AG08396 (cell line): ENCODE measurements at regions not wholly inside any gene's neighbourhood (a gene's known extent, or its start where the extent isn't known, plus 50 kb on each side); places are given as distances from the start of the nearest gene placed in this dataset.
"Not testable (repeated sequence)": the region's sequence is repeated elsewhere in the genome, so short reads cannot be mapped to it uniquely, and the experiment has no call there.

Experiments used
- DNase-seq: peaks from one replicate; pipeline ENCODE4 v3.0.0; 2012; ENCODE audit warnings: low spot score, mixed read lengths

DNA sequence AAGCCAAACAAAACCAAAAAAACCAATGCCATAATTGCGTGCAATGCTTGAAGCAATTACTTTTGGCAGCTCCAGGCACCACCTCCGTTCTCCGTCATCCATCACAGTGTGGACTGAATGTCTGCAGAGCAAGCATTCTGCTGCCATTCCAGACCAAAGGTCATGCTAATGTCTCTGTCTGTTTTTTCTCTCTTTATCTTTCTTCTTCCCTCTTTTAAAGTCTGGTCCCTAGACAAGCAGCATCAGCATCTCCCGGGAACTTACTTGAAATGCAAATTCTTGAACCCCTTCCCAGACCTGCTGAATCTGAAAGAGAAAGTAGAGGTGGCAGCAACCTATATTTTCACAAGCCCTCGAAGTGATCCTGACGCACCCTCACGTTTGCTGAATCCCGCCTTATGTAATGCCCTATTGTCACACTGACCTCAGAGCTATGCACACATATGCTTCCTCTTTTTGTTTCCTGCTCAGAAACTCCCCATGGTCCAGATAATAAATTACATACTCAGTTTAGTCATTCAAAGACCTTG is 297.3 kb upstream of the PROK2 start:
- DNase-seq, result no peak

DNA sequence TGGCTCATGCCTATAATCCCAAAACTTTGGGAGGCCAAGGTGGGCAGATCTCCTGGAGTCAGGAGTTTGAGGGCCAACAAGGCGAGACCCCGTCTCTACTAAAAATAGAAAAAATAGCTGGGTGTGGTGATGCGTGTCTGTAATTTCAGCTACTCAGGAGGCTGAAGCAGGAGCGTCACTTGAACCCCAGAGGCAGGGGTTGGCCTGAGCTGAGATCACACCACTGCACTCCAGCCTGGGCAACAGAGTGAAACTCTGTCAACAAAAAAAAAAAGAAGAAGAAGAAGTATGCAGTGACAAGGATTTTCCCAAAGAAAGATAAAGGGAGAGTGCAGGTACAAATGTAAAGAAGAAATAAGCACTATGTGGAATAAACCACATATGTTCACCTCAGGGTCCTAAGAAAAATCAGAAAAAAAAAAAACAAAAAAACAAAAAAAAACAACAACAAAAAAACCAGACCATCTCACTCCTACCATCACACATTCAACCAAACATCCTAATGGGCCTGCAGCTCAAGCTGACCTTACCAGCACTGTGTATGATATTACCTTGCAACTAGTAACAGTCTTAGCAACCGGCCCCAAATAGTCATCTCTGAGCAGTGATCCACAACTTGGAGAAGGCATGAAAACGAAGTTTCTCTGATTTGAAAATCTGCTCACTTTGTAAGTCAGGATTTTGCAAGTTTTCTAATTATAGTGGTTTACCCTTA is 296.7 kb upstream of the PROK2 start:
- DNase-seq, result no peak

DNA sequence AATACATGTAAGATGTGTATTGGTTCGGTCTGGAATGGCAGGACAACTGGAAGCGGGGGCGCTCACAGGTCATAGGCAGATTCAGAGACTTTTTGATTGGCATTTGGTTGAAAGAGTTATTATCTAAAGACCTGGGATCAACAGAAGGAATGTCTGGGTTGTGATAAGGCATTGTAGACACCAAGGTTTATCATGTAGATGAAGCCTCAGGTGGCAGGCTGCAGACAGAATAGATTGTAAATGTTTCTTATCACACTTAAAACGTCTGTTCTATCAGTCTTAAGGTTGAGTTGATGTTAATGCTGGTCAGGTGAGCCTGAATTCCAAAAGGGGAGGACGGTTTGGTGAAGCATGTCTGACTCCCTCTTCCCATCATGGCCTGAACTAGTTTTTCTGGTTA is 295.9 kb upstream of the PROK2 start:
- no peak for DNase-seq

DNA sequence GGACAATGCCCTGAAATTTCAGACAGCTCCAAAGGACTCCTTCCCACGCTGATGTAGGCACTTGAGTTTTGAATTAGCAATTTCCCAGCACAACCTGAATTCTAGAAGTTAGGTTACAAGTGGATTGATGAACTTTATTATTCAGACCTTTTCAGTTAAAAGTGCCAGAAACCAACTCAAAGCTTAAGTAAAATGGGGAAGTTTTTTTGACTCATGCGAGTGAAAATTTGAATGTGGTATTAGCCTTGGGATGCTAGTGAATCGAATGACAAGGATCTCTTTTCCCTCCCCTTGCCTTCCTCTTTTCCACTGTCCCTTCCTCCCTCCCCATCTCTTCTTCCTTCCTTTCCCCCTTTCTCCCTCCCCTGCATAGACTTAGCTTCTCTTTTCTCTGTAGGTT is 295.1 kb upstream of the PROK2 start:
- DNase-seq, result no peak

DNA sequence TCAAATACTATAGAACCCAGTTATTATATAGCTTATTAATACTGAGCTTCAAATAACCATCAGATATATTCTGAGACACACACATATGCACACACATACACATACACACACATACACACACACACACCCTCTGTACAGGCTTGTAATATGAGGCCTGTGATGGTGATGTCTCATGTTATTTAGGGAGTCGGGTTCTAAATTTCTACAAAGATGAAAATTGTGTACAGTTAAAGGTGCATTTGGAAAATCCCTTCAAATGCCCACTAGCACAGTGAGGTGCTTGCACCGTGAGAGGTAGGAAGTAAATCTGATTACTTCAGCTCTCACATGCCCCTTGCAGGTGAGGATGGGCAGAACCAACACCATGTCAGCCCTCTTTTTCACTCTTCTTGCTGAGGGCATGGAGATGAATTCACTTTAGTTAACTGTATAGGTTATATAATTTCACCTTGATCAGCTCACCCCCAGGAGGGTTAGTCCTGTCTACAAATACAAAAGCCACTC is 294.5 kb upstream of the PROK2 start:
- no peak for DNase-seq

DNA sequence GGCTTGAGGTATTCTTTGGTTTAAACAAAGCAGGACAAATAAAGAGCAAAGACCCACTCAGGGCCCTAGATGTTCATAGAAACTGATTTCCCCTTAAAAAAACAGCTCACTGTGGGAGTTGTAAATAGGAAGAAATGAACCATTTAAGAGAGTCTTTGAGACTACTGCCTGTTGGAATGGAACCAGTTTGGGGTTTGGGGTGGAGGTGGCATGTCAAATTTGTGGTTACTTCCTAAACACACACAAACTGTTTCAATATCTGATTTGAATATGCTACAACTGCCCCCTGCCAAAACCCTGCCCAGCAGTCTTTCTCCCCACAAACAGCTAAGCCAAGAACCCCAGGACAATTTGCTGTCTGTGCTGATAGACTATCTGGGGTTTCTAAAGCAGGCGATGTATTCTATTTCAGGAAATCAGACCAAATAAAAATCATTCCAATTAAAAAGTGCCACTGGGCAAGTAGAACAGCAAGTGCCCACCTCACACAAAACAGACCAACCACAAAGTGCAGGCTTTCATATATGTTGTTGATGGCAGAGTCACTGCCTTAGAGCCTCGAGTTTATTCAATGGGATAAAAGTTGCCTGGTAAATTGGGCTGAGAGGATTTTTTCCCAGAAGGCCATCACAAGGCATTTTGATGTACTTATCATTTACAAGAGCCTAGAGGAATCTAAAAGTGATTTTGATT is 293.9 kb upstream of the PROK2 start:
- DNase-seq, result no peak

DNA sequence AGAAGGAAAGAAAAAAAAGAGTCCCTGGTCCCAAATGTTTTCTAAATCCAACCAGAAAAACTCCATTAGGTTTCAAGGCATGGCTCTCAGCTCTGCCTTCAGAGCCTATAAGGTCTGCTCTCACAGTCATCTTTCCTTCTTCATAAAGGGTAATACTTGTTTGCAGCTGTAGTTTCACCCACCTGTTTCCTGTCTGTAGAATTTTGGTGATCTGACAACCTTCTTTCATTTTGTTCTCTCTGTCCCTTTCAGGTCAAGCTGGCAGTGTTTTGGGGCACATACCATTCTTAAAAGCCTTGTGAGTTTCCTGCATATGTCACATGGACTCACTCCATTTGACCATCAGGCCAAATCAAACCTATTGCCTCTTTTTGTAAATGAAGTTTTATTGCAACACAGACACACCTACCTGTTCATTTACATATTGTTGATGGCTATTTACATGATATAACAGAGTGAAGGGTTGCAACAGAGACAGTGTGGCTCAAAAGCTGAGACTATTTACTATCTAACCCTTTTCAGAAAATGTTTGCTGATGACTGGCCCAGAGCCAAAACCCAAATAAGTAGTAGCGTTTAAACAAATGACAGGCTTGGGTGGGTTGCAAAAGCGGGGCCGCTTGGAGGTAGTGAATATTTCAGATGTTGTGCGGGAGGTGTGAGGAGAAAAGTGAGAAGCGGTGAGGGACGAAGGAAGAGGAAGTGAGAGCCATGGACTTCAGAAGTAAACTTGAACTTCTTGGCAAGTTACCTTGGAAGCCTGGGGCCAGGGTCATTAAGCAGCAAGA is 292.7 kb upstream of the PROK2 start:
- DNase-seq, result no peak

DNA sequence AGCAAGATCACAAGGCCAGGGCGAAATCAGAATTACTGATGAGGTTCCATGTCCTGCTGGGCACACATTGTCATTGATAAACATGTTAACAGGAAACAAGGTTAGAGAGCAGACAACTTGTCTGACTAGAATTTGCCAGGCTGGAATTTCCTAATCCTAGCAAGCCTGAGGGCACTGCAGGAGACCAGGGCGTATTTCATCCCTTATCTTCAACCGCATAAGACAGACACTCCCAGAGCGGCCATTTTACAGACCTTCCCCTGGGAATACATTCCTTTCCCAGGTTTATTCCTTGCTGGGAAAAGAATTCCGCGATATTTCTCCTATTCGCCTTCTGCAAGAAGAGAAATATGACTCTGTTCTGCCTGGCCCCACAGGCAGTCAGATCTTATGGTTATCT is 290.9 kb upstream of the PROK2 start:
- DNase-seq, result not testable (repeated sequence)

DNA sequence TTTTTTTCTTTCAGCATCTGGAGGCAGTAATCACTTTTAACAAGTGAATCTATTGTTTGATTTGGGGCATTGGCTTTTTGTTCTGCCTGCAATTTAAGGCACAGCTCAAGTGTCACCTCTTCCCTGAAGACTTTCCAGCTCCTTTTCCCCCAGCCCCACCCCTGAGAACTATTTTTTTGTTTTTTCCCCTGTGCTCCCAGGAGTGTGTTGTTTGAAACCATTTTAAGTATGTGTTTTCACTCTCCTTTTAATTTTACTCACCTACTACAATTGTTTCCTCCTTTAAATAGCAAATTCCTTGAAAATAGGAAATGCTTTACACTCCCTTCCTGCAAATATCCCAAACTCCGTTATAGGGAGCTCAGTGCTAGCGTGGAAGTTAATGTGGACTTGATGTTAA is 286.7 kb upstream of the PROK2 start:
- DNase-seq, result no peak

DNA sequence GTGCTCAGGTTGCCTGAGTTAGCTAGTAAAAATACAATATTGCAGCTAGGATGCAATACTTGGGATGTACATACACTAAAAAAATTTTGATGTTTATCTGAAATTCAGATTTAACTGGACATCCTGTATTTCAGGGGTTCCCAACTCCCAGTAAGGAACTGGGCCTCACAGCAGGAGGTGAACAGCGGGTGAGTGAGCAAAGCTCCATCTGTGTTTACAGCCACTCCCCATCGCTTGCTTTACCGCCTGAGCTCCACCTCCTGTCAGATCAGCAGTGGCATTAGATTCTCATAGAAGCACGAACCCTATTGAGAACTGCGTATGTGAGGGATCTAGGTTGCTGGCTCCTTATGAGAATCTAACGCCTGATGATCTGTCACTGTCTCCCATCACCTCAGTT is 285.1 kb upstream of the PROK2 start:
- no peak for DNase-seq

DNA sequence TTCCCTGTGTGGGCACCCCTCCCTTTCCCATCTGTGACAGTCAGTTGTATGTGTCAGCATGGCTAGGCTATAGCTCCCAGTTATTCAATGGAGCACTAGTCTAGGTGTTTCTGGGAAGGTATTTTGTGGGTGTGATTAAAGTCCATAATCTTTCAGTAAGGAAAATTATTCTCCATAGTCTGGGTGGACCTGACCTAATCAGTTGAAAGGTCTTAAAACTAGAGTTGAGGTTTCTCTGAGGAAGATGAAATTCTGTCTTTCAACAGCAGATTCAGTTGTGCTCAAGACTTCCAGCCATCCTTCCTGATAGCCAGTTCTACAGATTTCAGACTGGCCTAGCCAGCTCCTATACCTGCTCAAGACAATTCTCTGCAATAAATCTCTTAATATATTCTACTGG is 284.6 kb upstream of the PROK2 start:
- no peak for DNase-seq

DNA sequence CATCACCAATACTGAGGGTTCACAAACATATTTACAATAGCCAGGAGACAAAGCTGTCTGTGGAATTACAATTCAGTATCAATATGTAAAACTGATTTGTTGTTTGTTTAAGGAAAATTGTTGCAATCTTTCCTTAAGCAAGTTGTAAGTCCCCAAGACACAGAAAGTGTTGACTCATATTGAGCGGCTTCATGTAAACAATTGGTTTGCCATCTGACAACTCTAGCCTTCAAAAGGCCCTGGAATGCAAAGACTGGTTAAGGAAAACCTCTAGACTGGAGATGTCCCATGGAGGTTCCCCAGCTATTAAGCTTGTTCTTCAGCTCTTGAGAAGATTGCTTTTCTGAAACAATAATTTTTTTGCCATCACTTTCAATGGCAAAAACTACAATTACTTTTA is 283.7 kb upstream of the PROK2 start:
- no peak for DNase-seq

DNA sequence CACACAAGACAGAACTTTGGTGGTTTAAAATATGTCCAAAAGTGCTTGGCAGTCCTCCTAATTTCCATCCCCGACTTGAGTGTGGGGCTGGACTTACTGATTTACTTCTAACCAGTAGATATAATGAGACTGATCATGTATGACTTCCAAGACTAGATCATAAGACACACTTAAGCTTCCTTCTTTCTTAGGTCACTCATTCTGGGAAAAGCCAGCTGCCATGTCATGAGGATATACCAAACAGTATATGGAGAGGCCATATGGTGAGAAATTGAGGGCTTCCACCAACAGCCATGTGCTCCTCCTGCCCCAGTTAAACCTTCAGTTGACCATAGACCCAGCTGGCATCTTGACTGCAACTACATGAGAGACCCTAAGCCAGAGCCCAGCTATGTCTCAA is 282.8 kb upstream of the PROK2 start:
- no peak for DNase-seq

DNA sequence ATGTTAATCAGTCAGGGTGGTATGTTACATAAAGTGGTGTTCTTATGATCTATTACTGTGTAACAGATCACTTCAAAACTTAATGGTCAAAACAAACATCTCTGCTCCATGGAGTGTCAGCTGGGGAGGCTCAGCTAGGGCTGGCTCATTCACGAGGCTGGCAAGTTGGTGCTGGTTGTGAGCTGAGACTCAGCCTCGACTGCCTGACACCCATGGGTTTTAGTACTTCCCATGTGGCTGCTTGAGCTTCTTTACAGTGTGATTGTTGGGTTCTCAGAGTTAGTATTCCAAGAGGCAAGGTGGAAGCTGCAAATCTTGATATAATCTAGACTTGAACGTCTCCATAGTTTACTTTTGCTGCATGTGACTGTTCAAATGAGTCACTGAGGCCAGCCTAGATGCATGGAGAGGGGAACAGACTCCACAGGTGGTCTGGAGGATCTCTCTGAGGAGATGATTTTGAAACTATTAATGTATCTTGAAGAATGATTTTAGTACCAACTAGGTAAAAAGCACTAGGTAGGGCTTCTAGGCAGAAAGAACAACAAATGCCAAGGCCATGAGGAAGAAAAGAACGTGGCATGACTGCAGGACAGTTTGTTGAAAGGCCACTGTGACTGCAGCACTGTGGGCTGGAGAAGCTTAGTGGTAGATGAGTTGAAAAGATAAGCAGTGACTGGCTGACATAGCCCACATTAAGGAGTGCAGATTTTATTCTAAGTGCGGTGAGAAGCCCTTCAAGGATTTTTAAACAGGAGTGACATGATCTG is 281.1 kb upstream of the PROK2 start:
- no peak for DNase-seq

DNA sequence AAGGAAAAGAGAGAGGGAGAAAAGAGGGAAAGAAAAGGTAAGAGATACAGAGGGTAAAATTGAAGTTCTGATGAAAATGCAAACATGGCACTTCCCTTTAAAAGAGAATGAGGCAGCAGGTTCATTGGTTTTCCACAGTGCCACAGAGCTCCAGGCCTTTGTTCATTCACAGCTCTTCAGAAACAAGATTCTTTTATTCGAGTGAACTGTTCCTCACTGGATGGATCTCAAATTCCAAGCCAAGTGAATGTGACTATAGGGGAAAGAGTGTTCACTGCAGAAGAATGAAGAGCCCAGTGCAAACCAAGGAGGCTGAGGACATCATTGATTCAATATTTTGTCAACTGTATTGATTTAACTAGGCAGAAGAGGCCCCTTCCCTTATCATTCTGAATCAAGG is 280.3 kb upstream of the PROK2 start:
- DNase-seq, result no peak

DNA sequence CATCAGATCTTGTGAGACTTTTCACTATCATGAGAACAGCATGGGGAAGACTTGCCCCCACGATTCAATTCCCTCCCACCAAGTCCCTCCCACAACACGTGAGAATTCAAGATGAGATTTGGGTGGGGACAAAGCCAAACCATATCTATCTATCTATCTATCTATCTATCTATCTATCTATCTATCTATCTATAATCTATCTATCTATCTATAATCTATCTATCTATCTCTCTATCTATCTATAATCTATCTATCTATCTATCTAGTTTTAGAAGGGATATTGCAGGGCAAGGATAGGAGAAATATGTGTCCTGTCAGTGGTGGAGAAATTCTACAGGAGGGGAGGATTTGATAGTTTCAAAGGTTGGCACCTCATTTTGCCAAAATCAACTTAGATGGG is 279.8 kb upstream of the PROK2 start:
- not testable (repeated sequence) for DNase-seq

DNA sequence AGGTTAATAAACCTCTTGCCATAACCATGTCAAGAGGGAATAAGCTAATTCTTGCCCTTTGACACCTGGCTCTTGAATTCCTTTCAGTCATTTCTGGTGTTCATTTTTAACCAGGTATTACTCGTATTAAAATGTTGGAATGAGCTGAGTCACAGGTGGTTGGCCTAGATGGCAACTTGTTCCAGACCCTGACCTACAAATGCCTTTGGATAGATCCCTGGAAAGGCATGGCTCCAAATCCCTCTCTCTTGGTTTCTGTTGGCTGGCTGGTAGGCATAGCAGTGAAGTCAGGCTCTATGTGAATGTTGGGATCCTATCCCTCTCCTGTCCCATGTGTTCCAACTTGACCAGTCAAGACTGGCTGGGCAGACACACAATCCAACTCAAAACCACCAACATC is 277.1 kb upstream of the PROK2 start:
- no peak for DNase-seq

DNA sequence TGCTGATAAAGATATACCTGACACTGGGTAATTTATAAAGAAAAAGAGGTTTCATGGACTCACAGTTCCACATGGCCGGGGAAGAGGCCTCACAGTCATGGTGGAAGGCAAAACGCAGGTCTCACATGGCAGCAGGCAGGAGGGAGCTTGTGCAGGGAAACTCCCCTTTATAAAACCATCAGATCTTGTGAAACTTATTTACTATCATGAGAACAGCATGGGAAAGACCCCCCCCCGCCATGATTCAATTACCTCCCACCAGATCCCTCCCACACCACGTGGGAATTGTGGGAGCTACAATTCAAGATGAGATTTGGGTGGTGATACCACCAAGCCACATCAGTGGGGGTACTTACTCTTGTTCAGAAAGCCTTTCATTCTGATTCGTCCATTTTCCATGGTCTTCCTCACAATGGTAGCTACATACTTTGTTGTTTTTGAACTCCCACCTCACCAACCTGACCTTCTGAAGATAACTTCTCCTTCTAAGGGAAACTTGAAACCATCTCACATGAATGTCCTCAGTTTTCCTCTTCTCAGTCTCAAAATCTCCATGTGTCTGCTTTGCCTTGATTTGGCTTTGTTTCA is 275.6 kb upstream of the PROK2 start:
- no peak for DNase-seq

DNA sequence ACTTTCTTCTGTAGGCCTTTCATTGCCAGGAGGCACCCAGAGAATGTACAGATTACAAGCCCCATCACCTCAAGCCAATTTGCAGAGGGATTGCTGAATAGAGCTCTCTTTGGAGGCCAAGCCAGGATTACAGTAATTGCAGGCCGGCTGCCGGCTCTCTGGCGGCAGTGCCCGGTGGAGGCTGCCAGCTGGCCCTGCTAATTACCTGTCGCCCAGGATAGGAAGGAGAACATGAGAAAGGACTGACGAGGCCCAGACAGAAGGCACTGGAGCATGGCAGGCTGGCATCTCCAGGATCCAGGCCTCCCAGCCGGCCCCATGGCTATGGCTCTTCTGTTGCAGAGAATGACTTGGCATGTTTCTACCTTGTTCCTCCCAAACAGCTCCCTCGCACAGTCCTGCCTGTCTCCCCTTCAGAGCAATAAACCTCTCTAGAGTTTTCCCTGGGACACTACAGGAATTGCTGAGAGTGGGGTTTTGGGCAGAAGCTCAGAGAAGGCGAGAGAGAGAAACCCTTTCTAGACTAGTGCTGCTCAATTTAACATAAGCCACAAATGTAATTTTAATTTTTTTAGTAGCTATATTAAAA is 273.6 kb upstream of the PROK2 start:
- no peak for DNase-seq

DNA sequence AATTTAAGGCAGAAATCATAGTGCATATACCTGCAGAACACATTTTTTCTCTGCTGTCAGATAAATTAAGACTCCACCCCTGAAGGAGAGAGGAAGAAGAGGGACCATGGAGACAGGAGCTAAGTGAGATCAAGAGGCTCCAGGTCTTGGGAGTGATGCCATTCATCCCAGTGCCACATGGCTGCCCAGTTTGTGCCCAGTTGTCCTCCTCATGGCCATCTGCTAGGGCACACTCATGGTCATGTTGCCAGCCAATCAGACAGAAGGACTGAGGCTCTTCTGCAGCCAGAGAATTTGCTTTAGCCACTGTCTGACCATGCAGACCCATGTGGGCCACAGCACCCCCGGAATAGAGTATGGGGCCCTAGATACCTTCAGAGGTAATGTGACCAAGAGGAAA is 270.5 kb upstream of the PROK2 start:
- DNase-seq, result no peak

DNA sequence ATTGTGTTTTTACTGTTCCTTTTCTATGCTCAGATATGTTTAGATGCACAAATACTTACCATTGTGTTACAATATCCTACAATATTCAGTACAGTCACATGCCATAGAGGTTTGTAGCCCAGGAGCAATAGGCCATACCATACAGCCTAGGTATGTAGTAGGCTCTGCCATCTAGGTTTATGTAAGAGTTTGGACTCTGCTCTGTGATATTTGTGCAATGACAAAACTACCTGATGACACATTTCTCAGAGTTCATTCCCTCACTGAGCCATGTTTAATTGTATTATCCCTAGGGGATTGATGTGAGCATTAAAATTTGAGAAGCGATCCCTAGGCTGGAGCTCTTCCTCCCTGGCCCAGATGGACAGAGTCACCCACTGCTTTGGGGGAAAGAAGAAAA is 270.0 kb upstream of the PROK2 start:
- DNase-seq, result no peak
